A673 (cell line): ENCODE measurements at regions not wholly inside any gene's neighbourhood (a gene's known extent, or its start where the extent isn't known, plus 50 kb on each side); places are given as distances from the start of the nearest gene placed in this dataset.

Experiments
- EZH2 ChIP-seq: fragments of 200-600 bp; sonication (generic); IDR thresholded peaks from 2 replicates; pipeline ENCODE4 v1.6.1; 2017; ENCODE audit warnings: borderline replicate concordance, low read depth, mild to moderate bottlenecking, mixed read lengths, antibody characterized with exemption, low read length; ENCODE audit not compliant: poor library complexity, severe bottlenecking
- TF ChIP-seq, protein P1 (sequence below): fragments of 300-800, 200-600 bp; sonication (generic); conservative IDR thresholded peaks from 2 replicates; pipeline ENCODE4 v1.5.1; 2017; ENCODE audit warnings: low read depth, mild to moderate bottlenecking, antibody characterized with exemption, low read length, moderate library complexity, mixed read lengths

DNA sequence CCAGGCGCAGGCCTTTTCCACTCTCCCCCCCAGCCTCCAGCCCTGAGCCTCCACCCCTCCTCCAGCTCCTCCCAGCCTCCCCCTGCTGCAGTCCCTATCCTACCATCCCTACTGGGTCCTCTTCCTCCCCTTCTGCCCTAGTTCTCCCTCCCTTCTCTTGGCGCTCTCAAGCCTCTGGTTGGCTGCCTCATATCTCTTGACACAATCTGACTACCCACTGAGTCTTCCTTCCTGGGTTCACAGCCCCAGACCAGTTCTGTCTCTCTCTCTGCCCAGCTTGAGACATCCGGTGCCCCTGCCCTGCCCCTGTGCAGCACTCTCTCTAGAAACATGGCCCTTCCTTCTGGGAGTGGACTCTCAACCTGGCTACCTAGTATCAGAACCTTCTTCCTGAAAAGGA is 76.2 kb downstream of the TSPAN17 start:
- TF ChIP-seq, protein P1, sequence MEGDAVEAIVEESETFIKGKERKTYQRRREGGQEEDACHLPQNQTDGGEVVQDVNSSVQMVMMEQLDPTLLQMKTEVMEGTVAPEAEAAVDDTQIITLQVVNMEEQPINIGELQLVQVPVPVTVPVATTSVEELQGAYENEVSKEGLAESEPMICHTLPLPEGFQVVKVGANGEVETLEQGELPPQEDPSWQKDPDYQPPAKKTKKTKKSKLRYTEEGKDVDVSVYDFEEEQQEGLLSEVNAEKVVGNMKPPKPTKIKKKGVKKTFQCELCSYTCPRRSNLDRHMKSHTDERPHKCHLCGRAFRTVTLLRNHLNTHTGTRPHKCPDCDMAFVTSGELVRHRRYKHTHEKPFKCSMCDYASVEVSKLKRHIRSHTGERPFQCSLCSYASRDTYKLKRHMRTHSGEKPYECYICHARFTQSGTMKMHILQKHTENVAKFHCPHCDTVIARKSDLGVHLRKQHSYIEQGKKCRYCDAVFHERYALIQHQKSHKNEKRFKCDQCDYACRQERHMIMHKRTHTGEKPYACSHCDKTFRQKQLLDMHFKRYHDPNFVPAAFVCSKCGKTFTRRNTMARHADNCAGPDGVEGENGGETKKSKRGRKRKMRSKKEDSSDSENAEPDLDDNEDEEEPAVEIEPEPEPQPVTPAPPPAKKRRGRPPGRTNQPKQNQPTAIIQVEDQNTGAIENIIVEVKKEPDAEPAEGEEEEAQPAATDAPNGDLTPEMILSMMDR: no peak
- TF ChIP-seq EZH2: no peak
